ENCODE measurements at regions not wholly inside any gene's neighbourhood (a gene's known extent, or its start where the extent isn't known, plus 50 kb on each side); places are given as distances from the start of the nearest gene placed in this dataset.

DNA sequence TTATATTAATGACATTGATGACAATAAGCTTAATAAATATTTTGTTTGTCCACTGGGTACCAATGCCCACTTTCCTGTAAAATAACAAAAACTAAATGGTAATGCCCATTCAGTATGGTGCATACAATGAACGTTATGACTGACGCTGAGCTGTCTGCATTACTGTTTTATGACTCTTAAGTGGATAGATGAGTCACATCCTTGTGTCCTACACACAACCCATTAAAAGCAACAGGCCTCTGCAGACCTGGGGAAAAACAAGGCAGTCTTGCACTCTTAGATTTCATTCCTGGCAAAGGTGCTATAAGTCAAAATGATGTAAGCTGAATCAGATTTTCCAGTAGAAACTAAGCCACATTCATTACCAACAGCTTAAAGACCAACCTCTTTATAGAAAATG is 176.3 kb upstream of the TMEM45B start:
- TF ChIP-seq POLR2A (IDR thresholded peaks at IDR 0.05; ENCODE audit: low read depth, low read length) (no peak), ELK1 (IDR thresholded peaks at IDR 0.05; ENCODE audit: borderline replicate concordance, low read depth, low read length) (no peak), MAFK (IDR thresholded peaks at IDR 0.05; ENCODE audit: low read depth, low read length) (no peak), RCOR1 (IDR thresholded peaks at IDR 0.05; ENCODE audit: insufficient replicate concordance, low read length) (no peak), MXI1 (IDR thresholded peaks at IDR 0.05; ENCODE audit: borderline replicate concordance, low read depth, low read length) (no peak), FOS (IDR thresholded peaks at IDR 0.05; ENCODE audit: low read depth, low read length) (peak; percentile 98), RAD21 (IDR thresholded peaks at IDR 0.05; ENCODE audit: low read length) (no peak; the same call in 1 of the 2 replicates), RFX5 (IDR thresholded peaks at IDR 0.05; ENCODE audit: low read depth, low read length) (no peak), CHD1 (IDR thresholded peaks at IDR 0.05; ENCODE audit: low read depth, low read length) (no peak), USF2 (IDR thresholded peaks at IDR 0.05; ENCODE audit: low read depth, low read length) (no peak)
- TF ChIP-seq, protein P1, sequence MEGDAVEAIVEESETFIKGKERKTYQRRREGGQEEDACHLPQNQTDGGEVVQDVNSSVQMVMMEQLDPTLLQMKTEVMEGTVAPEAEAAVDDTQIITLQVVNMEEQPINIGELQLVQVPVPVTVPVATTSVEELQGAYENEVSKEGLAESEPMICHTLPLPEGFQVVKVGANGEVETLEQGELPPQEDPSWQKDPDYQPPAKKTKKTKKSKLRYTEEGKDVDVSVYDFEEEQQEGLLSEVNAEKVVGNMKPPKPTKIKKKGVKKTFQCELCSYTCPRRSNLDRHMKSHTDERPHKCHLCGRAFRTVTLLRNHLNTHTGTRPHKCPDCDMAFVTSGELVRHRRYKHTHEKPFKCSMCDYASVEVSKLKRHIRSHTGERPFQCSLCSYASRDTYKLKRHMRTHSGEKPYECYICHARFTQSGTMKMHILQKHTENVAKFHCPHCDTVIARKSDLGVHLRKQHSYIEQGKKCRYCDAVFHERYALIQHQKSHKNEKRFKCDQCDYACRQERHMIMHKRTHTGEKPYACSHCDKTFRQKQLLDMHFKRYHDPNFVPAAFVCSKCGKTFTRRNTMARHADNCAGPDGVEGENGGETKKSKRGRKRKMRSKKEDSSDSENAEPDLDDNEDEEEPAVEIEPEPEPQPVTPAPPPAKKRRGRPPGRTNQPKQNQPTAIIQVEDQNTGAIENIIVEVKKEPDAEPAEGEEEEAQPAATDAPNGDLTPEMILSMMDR (conservative IDR thresholded peaks at IDR 0.05; ENCODE audit: low read depth, low read length): no peak

Data from IMR-90 (cell line).